Chondrocyte (in vitro differentiated cells): ENCODE measurements at regions not wholly inside any gene's neighbourhood (a gene's known extent, or its start where the extent isn't known, plus 50 kb on each side); places are given as distances from the start of the nearest gene placed in this dataset.

ENCODE experiments used
- DNase-seq: peaks from one replicate; pipeline ENCODE4 v3.0.0; 2021; ENCODE audit warnings: mixed read lengths, low spot score
- H3K27ac Mint-ChIP-seq: one replicate; pipeline ENCODE4 v1.8.0; 2021; ENCODE audit warnings: mild to moderate bottlenecking, moderate library complexity, mixed read lengths; ENCODE audit not compliant: unreplicated experiment
- H3K27me3 Mint-ChIP-seq: 2 replicates; pipeline ENCODE4 v1.8.0; 2021; ENCODE audit warnings: low read depth, mixed read lengths
- H3K36me3 Mint-ChIP-seq: 2 replicates; pipeline ENCODE4 v1.8.0; 2021; ENCODE audit warnings: low read depth, mixed read lengths
- H3K4me1 Mint-ChIP-seq: 2 replicates; pipeline ENCODE4 v1.8.0; 2021; ENCODE audit warnings: low read depth, mild to moderate bottlenecking, mixed read lengths
- H3K4me3 Mint-ChIP-seq: one replicate; pipeline ENCODE4 v1.8.0; 2021; ENCODE audit warnings: mild to moderate bottlenecking, moderate library complexity, mixed read lengths; ENCODE audit not compliant: unreplicated experiment
- H3K9me3 Mint-ChIP-seq: 2 replicates; pipeline ENCODE4 v1.8.0; 2021; ENCODE audit warnings: low read depth, mixed read lengths
- CTCF ChIP-seq: fragments of 200-600 bp; sonication (generic); IDR thresholded peaks from 2 replicates; pipeline ENCODE4 v1.5.0; 2021; ENCODE audit warnings: antibody characterized with exemption, mild to moderate bottlenecking, moderate library complexity

- H3K4me3 Mint-ChIP-seq = no peak overlapping the region
- no peaks in the 10 kb centered on the region for H3K27me3 Mint-ChIP-seq
- no peak for TF ChIP-seq CTCF
- H3K27ac Mint-ChIP-seq = no peak overlapping the region
- H3K9me3 Mint-ChIP-seq = no peaks in the 10 kb centered on the region
- no peak for DNase-seq
- H3K4me1 Mint-ChIP-seq = no peaks in the 10 kb centered on the region
- no peaks in the 10 kb centered on the region for H3K36me3 Mint-ChIP-seq
Measured at GRCh38 chr5:87954121-87954520, 314.5 kb downstream of the TMEM161B start.

GRCh38 chr5:87951661-87952060 is 317.0 kb downstream of the TMEM161B start:
- no peaks in the 10 kb centered on the region for H3K9me3 Mint-ChIP-seq
- no peak overlapping the region for H3K4me3 Mint-ChIP-seq
- H3K27ac Mint-ChIP-seq = no peak overlapping the region
- H3K36me3 Mint-ChIP-seq = no peaks in the 10 kb centered on the region
- no peaks in the 10 kb centered on the region for H3K27me3 Mint-ChIP-seq
- no peaks in the 10 kb centered on the region for H3K4me1 Mint-ChIP-seq
- TF ChIP-seq CTCF = no peak
- no peak for DNase-seq

- Mint-ChIP-seq H3K27ac (no peak overlapping the region), H3K4me1 (no peaks in the 10 kb centered on the region), H3K36me3 (no peaks in the 10 kb centered on the region), H3K4me3 (no peak overlapping the region), H3K9me3 (no peaks in the 10 kb centered on the region), H3K27me3 (no peaks in the 10 kb centered on the region)
- no peak for TF ChIP-seq CTCF
- DNase-seq = no peak
Measured at GRCh38 chr5:87949676-87950631, 318.7 kb downstream of the TMEM161B start.

- Mint-ChIP-seq H3K4me1 (no peaks in the 10 kb centered on the region), H3K27ac (no peak overlapping the region), H3K4me3 (no peak overlapping the region), H3K9me3 (no peaks in the 10 kb centered on the region), H3K27me3 (no peaks in the 10 kb centered on the region), H3K36me3 (no peaks in the 10 kb centered on the region)
- no peak for TF ChIP-seq CTCF
- no peak for DNase-seq
Measured at GRCh38 chr5:87948486-87948885, 320.2 kb downstream of the TMEM161B start.

- no peaks in the 10 kb centered on the region for H3K9me3 Mint-ChIP-seq
- no peak overlapping the region for H3K27ac Mint-ChIP-seq
- no peak for TF ChIP-seq CTCF
- DNase-seq = no peak
- no peaks in the 10 kb centered on the region for H3K36me3 Mint-ChIP-seq
- no peaks in the 10 kb centered on the region for H3K4me1 Mint-ChIP-seq
- H3K27me3 Mint-ChIP-seq = peaks cover 2% of the 10 kb centered on the region
- no peak overlapping the region for H3K4me3 Mint-ChIP-seq
Measured at GRCh38 chr5:87946271-87946670, 322.4 kb downstream of the TMEM161B start.
